Right atrium auricular region (tissue), 2 donors: ENCODE measurements at regions not wholly inside any gene's neighbourhood (a gene's known extent, or its start where the extent isn't known, plus 50 kb on each side); places are given as distances from the start of the nearest gene placed in this dataset.

Experiments used
- DNase-seq: peaks from one replicate; pipeline ENCODE4 v3.0.0-alpha.2; 2019; ENCODE audit warnings: low spot score
- H3K27ac ChIP-seq, 2 donors: fragments of 200-600 bp; sonication (generic); 1 replicate in 1 of 2; 2 replicates in 1 of 2; pipeline ENCODE4 v1.5.1; 2016 to 2019
- H3K27me3 ChIP-seq, 2 donors: fragments of 200-600 bp; sonication (generic); one replicate each; pipeline versions ENCODE4 v1.5.1 to v1.6.0; 2017 to 2019
- H3K36me3 ChIP-seq: fragments of 200-600 bp; sonication (generic); one replicate; pipeline ENCODE4 v1.5.1; 2016
- H3K4me1 ChIP-seq, 2 donors: fragments of 200-600 bp; sonication (generic); one replicate each; pipeline versions ENCODE4 v1.5.1 to v1.6.0; 2017 to 2019
- H3K4me3 ChIP-seq, 2 donors: fragments of 200-600 bp; sonication (generic); 1 replicate in 1 of 2; 2 replicates in 1 of 2; pipeline ENCODE4 v1.5.1; 2017 to 2019; ENCODE audit warnings: mild to moderate bottlenecking in 1 of 2, moderate library complexity in 1 of 2
- H3K9me3 ChIP-seq, 2 donors: fragments of 200-600 bp; sonication (generic); one replicate each; pipeline ENCODE4 v1.5.1; 2019
- TF ChIP-seq, protein P1 (sequence below), 2 donors: fragments of 200-600 bp; sonication (generic); IDR thresholded peaks; one replicate each; pipeline ENCODE4 v1.5.1; 2019; ENCODE audit warnings: antibody characterized with exemption in 2 of 2

DNA sequence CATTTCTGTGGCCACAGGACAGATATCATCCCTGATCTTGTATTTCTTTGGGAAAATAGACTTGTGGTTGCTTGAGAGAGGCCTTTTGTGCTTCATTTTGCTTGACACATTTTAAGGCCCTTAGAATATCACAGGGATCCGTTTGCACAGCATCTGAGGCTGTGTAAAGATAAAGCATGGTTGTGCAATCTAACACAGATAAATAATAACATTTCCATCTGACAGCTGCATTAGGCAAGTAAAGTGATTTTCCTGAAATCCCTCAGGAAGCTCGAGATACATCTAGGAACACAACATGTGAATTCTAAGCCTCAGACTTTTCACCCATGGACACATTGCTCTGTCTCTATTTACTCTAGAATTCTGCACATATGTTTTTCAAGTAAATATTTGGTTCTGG lies 212.8 kb upstream of the ADAMTSL1 start:
- TF ChIP-seq, protein P1, sequence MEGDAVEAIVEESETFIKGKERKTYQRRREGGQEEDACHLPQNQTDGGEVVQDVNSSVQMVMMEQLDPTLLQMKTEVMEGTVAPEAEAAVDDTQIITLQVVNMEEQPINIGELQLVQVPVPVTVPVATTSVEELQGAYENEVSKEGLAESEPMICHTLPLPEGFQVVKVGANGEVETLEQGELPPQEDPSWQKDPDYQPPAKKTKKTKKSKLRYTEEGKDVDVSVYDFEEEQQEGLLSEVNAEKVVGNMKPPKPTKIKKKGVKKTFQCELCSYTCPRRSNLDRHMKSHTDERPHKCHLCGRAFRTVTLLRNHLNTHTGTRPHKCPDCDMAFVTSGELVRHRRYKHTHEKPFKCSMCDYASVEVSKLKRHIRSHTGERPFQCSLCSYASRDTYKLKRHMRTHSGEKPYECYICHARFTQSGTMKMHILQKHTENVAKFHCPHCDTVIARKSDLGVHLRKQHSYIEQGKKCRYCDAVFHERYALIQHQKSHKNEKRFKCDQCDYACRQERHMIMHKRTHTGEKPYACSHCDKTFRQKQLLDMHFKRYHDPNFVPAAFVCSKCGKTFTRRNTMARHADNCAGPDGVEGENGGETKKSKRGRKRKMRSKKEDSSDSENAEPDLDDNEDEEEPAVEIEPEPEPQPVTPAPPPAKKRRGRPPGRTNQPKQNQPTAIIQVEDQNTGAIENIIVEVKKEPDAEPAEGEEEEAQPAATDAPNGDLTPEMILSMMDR (IDR thresholded peaks at IDR 0.05), result no peak
- no peak for DNase-seq
- Histone ChIP-seq H3K9me3 (no peaks in the 10 kb centered on the region), H3K4me3 (no peak overlapping the region), H3K4me1 (no peaks in the 10 kb centered on the region), H3K27ac (no peak overlapping the region), H3K27me3 (no peaks in the 10 kb centered on the region), H3K36me3 (no peaks in the 10 kb centered on the region)

DNA sequence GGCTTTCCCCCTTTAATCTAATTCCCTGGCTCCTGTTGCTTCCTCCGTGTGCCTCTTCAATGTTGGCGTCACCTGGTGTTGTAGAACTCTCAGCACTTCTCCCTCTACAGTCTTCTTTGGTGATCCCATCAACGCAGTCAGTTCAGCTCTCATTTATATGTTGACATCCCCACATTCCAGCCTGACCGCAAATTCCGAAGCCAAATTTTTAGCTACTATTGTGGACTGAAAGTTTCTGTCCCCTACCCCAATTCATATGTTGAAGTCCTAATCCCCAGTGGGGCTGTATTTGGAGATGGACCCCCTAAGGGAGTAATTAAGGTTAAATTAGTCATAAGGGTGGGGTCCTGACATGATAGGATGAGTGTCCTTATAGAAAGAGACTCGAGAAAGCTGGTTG lies 210.6 kb upstream of the ADAMTSL1 start:
- TF ChIP-seq, protein P1 (IDR thresholded peaks at IDR 0.05), result no peak
- Histone ChIP-seq H3K4me1 (no peaks in the 10 kb centered on the region), H3K36me3 (no peaks in the 10 kb centered on the region), H3K27ac (no peak overlapping the region), H3K27me3 (no peaks in the 10 kb centered on the region), H3K9me3 (no peaks in the 10 kb centered on the region), H3K4me3 (no peak overlapping the region)
- DNase-seq, result no peak

DNA sequence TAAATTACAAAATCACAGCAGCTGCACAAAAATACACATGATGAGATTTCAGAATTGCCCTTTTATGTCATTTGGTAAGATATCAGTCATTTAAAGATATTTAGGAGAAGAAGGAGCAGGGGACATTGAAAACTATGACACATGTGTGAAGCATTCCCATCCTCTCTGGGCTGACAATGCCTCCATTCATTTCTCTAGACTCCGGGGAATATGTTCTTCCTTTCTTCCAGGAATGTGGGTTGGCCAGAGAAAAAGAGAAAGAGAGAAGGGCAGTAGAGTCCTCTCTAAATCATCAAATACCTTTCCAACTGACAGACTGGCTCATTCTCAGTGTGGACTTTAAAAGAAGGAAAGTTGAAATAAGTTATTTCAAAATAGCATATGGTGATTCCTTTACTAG lies 205.6 kb upstream of the ADAMTSL1 start:
- no peak for DNase-seq
- Histone ChIP-seq H3K9me3 (no peaks in the 10 kb centered on the region), H3K4me3 (no peak overlapping the region), H3K4me1 (no peaks in the 10 kb centered on the region), H3K27ac (no peak overlapping the region), H3K27me3 (no peaks in the 10 kb centered on the region), H3K36me3 (no peaks in the 10 kb centered on the region)
- TF ChIP-seq, protein P1 (IDR thresholded peaks at IDR 0.05), result no peak

DNA sequence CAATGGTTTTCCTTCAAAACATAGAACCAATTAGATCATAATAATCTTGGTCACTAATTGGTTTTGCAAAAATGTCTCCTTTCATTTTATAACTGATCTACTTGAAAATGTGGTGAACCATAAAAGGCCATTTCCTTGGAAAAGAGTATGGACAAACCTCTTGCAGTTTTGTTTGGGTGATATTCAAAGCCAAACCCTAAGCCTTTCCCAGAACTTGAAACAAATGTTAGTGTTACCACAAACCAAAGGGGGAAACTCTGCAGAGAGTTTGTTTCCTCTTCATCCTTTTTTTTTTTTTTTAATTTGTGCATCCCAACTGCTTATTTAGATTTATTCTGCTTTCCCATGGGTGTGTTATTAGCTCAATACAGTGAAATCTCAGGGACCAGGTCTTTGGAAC lies 204.4 kb upstream of the ADAMTSL1 start:
- H3K36me3 ChIP-seq, result no peaks in the 10 kb centered on the region
- no peak overlapping the region for H3K27ac ChIP-seq
- no peaks in the 10 kb centered on the region for H3K9me3 ChIP-seq
- no peak for DNase-seq
- H3K4me1 ChIP-seq, result peaks cover 0 to 2% of the 10 kb centered on the region in 2 donors
- no peaks in the 10 kb centered on the region for H3K27me3 ChIP-seq
- TF ChIP-seq, protein P1 (IDR thresholded peaks at IDR 0.05), result no peak
- H3K4me3 ChIP-seq, result no peak overlapping the region

DNA sequence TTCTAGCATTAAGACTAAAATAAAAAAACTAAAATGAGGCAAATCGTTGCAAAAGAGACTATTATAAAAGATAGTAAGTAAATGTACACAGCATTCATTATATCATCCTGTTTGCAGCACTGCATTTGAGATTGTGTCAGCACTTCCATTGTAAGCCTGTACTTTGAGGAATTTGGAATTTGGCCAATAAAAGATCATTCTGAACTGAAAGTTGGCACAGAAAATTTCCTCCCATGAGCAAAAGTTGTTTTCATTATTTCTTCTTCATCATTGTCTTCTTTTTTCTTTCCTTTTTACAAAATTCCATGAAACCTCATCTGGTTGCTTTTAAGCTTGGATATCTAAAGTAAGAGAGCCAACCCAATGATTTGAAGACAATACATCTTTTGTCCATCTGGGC lies 199.3 kb upstream of the ADAMTSL1 start:
- peaks cover 0 to 5% of the 10 kb centered on the region in 2 donors for H3K4me1 ChIP-seq
- no peaks in the 10 kb centered on the region for H3K36me3 ChIP-seq
- H3K4me3 ChIP-seq, result no peak overlapping the region
- H3K27me3 ChIP-seq, result no peaks in the 10 kb centered on the region
- peaks cover 0 to 11% of the 10 kb centered on the region in 2 donors for H3K9me3 ChIP-seq
- DNase-seq, result no peak
- TF ChIP-seq, protein P1 (IDR thresholded peaks at IDR 0.05), result no peak
- H3K27ac ChIP-seq, result no peak overlapping the region

DNA sequence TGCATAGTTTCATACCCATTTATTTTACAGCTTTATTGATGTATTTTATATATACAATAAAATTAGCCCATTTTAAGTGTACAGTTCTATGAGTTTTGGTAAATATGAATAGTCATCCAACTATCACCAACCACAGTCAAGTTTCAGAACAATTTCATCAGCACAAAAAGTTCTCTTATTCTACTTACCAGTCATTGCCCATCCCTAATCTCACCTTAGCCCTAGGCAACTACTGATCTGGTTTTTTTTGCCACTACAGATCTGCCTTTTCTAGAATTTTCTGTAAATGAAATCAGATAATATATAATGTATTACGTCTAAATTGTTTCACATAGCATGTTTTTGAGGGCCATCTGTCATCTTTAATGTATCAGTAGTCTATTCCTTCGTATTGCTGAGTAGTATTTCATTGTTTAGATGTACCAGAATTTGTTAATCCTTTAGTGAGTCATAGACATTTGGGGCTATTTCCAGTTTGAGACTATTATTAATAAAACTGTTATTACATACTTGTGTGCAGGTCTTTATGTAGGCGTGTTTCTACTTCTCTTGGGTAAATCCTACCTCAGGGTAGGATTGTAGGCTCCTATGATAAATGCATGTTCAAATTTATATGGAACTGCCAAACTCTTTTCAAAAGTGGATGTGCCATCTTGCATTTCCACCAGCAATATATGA lies 198.5 kb upstream of the ADAMTSL1 start:
- no peaks in the 10 kb centered on the region for H3K36me3 ChIP-seq
- H3K4me1 ChIP-seq, result peaks cover 0 to 5% of the 10 kb centered on the region in 2 donors
- H3K27ac ChIP-seq, result no peak overlapping the region
- TF ChIP-seq, protein P1 (IDR thresholded peaks at IDR 0.05), result no peak
- no peak for DNase-seq
- H3K4me3 ChIP-seq, result no peak overlapping the region
- H3K9me3 ChIP-seq, result peaks cover 0 to 11% of the 10 kb centered on the region in 2 donors
- no peaks in the 10 kb centered on the region for H3K27me3 ChIP-seq
